ENCODE measurements at regions not wholly inside any gene's neighbourhood (a gene's known extent, or its start where the extent isn't known, plus 50 kb on each side); places are given as distances from the start of the nearest gene placed in this dataset.

DNA sequence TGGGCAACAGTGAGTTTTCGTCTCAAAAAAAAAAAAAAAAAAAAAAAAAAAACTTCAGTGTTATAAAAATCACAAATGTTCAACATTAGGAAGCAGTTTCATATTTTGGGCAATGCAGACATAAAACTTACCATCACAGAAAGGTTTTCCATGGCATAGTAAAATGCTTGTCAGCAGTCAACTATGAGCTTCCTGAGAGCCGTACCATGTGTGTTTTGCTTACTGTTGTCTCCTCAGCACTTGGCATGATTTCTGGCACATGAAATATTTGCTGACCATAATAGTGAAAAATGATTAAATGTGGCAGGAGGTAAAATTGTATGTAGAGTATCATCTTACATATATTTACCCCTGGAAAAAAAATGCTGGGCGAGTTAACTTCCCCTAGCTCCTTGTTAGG, 237.5 kb upstream of the SLC35B3 start:
- no peak for ATAC-seq

DNA sequence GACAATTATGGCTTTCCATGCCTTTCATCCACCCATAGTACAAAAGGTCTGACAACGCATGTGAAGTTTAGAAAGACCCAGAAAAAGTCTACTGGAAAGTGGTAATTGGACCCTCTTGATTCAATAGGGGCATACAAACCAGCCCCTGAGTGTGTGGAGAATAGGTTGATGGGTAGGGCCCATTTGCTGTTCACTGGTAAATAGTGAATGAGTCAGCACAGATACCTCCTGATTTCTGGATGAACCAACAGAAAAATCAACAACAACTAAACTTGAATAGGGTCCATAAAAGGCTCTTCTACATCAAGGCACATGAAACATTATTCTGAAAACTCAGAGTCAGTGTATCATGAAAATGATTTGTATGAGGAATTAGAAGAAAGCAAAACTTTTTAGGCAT, 235.4 kb upstream of the SLC35B3 start:
- ATAC-seq: no peak

DNA sequence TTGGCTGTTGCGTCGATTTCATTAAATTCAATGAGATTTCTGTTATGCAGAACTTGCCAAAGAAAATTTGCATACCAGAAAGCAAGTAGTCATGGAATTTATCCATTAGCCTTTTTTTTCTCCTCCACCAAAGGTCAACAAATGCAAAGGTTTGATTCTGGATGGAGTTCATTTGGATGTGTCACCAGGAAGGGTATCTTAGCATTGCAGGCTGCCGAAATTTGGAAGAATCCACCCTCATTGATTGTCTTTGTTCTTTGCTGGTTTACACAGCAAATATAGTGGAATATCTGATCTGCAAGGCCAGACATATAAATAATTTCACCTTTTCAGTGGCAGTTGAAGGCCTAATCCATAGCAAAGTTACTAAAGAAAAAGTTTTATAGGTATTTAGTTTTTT, 229.4 kb upstream of the SLC35B3 start:
- no peak for ATAC-seq

DNA sequence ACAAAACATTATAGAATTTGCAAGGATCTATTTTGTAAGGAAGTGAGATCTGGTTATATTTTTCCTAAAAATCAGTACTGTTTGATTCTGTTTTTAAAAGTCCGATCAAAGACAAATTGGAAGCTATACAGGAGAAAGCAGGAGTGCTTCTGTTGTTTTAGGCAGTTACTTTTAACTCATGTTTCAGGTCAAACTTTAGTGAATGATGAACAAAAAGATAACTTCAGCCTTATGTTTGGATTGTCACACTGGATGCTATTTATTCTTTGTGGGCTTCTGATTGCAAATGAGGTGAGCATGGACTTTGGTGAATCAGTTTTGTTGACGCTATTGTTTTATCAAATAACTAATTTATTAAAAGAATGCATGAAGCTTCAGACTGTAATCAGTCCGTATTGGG, 228.7 kb upstream of the SLC35B3 start:
- no peak for ATAC-seq

GRCh38 chr6:8659404-8660189, 224.3 kb upstream of the SLC35B3 start:
- no peak for ATAC-seq

GRCh38 chr6:8658416-8658815, 223.1 kb upstream of the SLC35B3 start:
- ATAC-seq: no peak

GRCh38 chr6:8657522-8657921, 222.2 kb upstream of the SLC35B3 start:
- no peak for ATAC-seq

GRCh38 chr6:8655670-8656454, 220.5 kb upstream of the SLC35B3 start:
- ATAC-seq: no peak

DNA sequence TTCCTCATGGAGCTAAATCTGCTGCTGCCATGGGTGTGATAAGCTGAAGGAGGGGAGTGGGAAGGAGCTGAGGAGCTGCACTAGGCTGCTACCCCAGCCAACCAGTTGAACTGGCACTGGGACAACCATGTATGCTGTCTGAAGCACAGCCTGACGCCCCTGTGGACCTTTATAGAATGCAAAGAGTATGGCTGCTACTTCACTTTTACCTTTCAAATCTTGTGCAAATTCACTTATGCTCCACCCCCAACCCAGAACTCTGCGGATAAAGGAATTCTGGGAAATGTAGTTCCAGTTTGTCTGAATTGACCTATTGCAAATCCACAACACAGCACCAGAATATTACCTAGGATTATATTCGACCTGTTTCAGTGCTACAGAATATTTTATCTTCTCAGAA, 217.4 kb upstream of the SLC35B3 start:
- ATAC-seq: no peak

DNA sequence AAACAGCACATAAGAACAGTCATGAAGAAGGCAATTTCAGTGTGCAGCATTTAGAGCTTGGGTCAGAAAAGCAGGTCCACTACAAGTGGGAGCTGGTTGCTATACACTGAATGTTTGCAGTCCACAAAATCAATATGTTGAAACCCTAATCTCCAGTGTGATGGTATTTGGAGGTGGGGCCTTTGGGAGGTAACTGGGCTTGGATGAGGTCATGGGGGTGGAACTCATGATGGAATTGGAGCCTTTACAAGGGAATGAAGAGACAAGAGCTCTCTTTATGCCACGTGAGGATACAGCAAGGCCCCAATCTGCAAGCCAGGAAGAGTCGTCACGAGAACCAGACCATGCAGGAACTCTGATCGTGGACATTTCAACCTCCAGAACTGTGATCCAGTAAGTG, 216.7 kb upstream of the SLC35B3 start:
- ATAC-seq: no peak

DNA sequence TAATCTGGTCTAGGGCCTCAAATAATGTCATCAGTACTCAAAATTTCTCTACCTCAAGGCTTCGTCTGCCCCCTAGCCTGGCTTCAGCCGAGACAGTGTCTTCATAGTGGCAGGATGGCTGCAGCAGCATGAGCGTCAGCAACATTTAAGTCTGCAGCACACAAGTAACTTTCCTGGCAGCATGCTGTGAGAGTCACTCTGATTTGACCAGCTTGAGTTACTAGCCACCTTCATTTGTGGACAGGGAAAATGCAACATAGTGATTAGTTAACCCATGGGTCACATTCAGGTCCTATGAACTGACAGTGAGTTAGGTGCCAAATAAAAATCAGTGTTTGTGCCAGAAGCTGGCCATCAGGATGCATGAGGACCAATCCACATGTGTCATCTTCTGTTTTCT, 209.9 kb upstream of the SLC35B3 start:
- ATAC-seq: no peak

GRCh38 chr6:8644306-8644705, 209.0 kb upstream of the SLC35B3 start:
- no peak for ATAC-seq

- ATAC-seq: no peak
Observed at GRCh38 chr6:8642854-8643253, 207.5 kb upstream of the SLC35B3 start.

DNA sequence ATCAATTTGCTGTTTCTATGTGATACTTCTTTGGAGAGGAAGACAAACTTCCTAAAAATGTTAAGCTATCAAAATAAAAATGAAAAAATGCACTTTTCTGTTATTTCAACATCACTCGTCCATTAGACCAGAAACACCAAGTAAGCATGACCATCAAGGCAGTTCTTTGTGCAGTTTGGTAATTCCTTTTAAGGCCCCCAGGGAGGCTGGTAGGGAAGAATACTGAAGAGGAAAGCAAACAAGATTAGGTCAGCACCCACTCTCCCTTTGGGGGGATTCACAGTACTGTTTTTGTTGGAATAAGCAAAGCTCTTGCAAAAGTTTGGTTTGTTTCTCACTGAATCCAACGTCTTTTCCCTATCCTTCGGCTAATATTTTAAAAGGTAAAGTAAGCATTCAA, 206.8 kb upstream of the SLC35B3 start:
- ATAC-seq: no peak

GRCh38 chr6:8639928-8640649, 204.7 kb upstream of the SLC35B3 start:
- ATAC-seq: no peak

- ATAC-seq: no peak
Observed at GRCh38 chr6:8637896-8638597, 202.7 kb upstream of the SLC35B3 start.

- no peak for ATAC-seq
Observed at GRCh38 chr6:8633762-8634161, 198.4 kb upstream of the SLC35B3 start.

DNA sequence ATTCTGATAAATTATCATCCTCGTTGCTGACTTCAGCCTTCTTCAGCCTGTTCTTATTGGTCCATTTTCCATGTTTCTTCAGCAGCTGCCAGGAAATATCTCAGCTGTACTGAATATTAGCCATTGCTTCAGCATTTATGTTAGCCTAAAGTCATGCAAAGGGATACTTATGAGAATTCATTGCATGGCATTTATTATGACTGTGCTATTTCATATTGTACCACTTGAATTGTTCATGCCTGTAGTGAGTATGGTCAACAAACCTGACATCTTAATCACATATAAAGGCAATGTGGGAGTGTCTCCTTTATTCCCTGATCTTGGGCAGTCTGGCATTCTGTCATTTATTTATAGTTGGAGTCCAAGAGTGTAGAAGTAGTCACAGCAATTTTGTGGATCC, 193.4 kb upstream of the SLC35B3 start:
- ATAC-seq: no peak

- ATAC-seq: no peak
Observed at GRCh38 chr6:8628063-8628462, 192.7 kb upstream of the SLC35B3 start.

- no peak for ATAC-seq
Observed at GRCh38 chr6:8627085-8627861, 191.9 kb upstream of the SLC35B3 start.

DNA sequence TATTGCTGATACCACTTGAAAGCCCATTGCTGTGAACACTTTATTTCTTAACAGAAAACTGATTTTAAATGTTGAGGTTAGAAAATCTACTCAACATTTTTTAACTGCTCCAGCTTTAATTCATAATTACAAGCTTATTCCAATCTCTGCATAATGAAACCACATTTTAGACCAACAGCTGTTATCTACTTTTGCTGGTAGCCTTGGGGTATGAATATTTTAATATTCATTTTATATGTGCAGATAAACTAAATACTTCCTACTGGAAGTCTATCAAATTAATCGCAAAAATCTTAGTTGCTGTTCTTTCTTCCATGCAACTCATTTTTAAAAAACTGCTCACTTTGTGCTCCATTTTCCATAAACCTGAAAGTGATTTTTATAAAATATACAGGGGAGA, 189.3 kb upstream of the SLC35B3 start:
- ATAC-seq: no peak

- ATAC-seq: no peak
Observed at GRCh38 chr6:8623441-8623840, 188.1 kb upstream of the SLC35B3 start.
